Calu3 (cell line): ENCODE measurements at regions not wholly inside any gene's neighbourhood (a gene's known extent, or its start where the extent isn't known, plus 50 kb on each side); places are given as distances from the start of the nearest gene placed in this dataset.

Experiments
- BruUV-seq: library from RNA; stranded (reverse); fragments of 400-500 nt; replicated peaks from 2 replicates; lab custom pipeline; 2021; lab: Mats Ljungman, UMichigan
- CTCF ChIA-PET: fragments of 300-600 bp; sonication (Branson Sonifier 250); formaldehyde crosslinking; loops from one replicate; lab custom pipeline; 2022; ENCODE audit warnings: antibody characterized with exemption; lab: Charles Lee
- DNase-seq: peaks from one replicate; pipeline ENCODE4 v3.0.0; 2022
- H3K27ac Mint-ChIP-seq: one replicate; pipeline ENCODE4 v1.8.0; 2022; ENCODE audit warnings: mixed read lengths; ENCODE audit not compliant: unreplicated experiment
- H3K27me3 Mint-ChIP-seq: one replicate; pipeline ENCODE4 v1.8.0; 2022; ENCODE audit warnings: mixed read lengths; ENCODE audit not compliant: unreplicated experiment
- H3K36me3 Mint-ChIP-seq: one replicate; pipeline ENCODE4 v1.8.0; 2022; ENCODE audit warnings: mild to moderate bottlenecking, moderate library complexity, mixed read lengths; ENCODE audit not compliant: insufficient read depth, unreplicated experiment
- H3K4me1 Mint-ChIP-seq: one replicate; pipeline ENCODE4 v1.8.0; 2022; ENCODE audit warnings: mild to moderate bottlenecking, low read depth, mixed read lengths; ENCODE audit not compliant: unreplicated experiment
- H3K4me3 Mint-ChIP-seq: one replicate; pipeline ENCODE4 v1.8.0; 2022; ENCODE audit warnings: mild to moderate bottlenecking, low read depth, moderate library complexity, mixed read lengths; ENCODE audit not compliant: unreplicated experiment
- H3K9me3 Mint-ChIP-seq: one replicate; pipeline ENCODE4 v1.8.0; 2022; ENCODE audit warnings: low read depth, mixed read lengths; ENCODE audit not compliant: unreplicated experiment
- intact Hi-C: fragments of 100-400 bp; cut with micrococcal nuclease; formaldehyde crosslinking; loops from one replicate; pipeline ENCODE4 v1.10.0; 2022; ENCODE audit not compliant: unreplicated experiment
- TF ChIP-seq, protein P1 (sequence below): fragments of 200-600 bp; IDR thresholded peaks from one replicate; pipeline ENCODE4 v1.8.0; 2022; ENCODE audit warnings: antibody characterized with exemption; ENCODE audit not compliant: unreplicated experiment

DNA sequence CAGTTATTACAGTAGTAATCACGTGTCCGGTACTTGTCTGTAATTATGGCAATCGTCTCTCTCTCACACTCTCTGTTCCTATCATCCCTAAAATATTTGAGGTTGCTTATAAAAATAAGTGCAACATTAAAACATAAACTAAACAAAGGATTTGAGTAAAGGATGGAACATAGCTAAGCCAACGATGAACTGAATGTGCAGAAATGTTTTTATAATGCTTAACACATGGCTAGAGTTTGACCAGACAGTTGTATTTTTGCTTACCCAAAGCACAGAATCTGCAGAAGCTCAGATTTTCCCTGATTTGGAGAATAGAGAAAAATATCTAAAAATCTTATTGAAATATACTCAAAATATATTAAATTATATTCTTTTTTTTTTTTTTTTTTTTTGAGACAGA lies 1030.9 kb downstream of the NAALADL2 start:
- Mint-ChIP-seq H3K36me3 (no peaks in the 10 kb centered on the region), H3K4me1 (no peaks in the 10 kb centered on the region), H3K9me3 (no peaks in the 10 kb centered on the region), H3K27me3 (no peaks in the 10 kb centered on the region), H3K4me3 (no peak overlapping the region), H3K27ac (no peak overlapping the region)
- no peak for DNase-seq
- TF ChIP-seq, protein P1, sequence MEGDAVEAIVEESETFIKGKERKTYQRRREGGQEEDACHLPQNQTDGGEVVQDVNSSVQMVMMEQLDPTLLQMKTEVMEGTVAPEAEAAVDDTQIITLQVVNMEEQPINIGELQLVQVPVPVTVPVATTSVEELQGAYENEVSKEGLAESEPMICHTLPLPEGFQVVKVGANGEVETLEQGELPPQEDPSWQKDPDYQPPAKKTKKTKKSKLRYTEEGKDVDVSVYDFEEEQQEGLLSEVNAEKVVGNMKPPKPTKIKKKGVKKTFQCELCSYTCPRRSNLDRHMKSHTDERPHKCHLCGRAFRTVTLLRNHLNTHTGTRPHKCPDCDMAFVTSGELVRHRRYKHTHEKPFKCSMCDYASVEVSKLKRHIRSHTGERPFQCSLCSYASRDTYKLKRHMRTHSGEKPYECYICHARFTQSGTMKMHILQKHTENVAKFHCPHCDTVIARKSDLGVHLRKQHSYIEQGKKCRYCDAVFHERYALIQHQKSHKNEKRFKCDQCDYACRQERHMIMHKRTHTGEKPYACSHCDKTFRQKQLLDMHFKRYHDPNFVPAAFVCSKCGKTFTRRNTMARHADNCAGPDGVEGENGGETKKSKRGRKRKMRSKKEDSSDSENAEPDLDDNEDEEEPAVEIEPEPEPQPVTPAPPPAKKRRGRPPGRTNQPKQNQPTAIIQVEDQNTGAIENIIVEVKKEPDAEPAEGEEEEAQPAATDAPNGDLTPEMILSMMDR, result no peak
- no TSS peak for BruUV-seq
- CTCF ChIA-PET, result interaction anchor here (0.7 kb wide), 1 partner anchor 1019 kb away, joined by 5 read pairs; no protein-coding TSS in a partner anchor
- intact Hi-C loops, result no loop called here

DNA sequence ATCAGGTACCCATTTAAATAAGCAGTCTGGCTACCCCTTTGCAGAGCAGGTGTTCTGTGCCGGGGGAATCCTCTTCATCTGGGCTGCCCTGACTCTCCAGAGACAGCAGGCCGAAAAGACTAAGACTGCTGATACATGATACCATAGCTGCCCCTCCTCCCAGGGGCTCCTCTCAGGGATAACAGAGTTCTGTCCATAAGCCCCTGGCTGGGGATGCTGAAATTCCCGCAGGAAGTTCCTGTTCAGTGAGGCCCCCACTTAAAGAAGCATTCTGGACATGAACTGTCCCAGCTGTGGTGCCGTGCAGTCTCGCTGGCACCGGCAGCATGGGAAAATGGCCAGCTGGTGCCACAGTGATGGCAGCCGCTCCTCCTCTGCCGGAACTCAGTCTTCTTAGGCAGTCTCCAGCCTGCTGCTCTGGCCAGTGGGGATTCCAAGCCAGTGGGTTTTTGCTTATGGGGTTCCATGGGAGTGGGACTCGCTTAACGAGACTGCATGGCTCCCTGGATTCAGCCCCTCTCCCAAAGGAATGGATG lies 1026.2 kb downstream of the NAALADL2 start:
- intact Hi-C loops, result no loop called here
- DNase-seq, result no peak
- CTCF ChIA-PET, result no interaction called here
- Mint-ChIP-seq H3K9me3 (peaks cover 3% of the 10 kb centered on the region), H3K4me1 (no peaks in the 10 kb centered on the region), H3K4me3 (no peak overlapping the region), H3K27me3 (no peaks in the 10 kb centered on the region), H3K36me3 (no peaks in the 10 kb centered on the region), H3K27ac (no peak overlapping the region)
- TF ChIP-seq, protein P1, result no peak
- no TSS peak for BruUV-seq

DNA sequence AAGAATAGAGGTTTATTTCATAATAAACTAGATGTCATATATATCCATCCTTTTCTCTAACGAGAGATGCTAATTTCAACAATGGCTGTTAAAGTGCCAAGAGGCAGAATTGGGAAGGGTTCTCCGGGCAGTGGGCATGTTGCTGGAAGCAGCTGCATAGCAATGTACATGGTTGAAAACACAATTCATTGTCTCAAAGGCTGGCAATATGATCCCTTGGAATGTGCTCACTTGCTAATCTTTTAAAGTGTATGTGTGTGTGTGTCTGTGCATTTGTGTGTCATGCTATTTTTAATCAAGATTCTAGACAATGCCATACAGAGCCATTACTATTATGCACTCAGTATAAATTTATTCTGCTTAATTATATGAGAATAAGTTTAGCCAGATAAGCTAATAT lies 1020.3 kb downstream of the NAALADL2 start:
- no TSS peak for BruUV-seq
- H3K27me3 Mint-ChIP-seq, result no peaks in the 10 kb centered on the region

DNA sequence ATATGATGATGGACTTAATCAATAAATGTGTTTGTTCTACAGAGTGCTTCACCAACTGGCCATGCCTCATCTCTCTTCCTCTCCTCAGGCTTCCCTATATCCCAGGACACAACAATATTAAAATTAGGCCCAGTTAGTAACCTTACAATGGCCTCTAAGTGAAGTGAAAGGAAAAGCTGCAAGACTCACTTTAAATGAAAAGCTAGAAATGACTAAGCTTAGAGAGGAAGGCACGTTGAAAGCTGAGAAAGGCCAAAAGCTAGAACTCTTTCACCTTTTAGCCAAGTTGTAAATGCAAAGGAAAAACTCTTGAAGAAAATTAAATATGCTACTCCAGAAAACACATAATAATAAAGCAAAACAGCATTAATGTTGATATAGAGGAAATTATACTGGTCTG lies 1010.3 kb downstream of the NAALADL2 start:
- no TSS peak for BruUV-seq
- intact Hi-C loops, result no loop called here
- Mint-ChIP-seq H3K27me3 (no peaks in the 10 kb centered on the region), H3K4me3 (no peak overlapping the region), H3K4me1 (no peaks in the 10 kb centered on the region), H3K27ac (no peak overlapping the region), H3K9me3 (peaks cover 5% of the 10 kb centered on the region), H3K36me3 (no peaks in the 10 kb centered on the region)
- TF ChIP-seq, protein P1, result no peak
- CTCF ChIA-PET, result interaction anchor here (0.9 kb wide), 2 partner anchors 10 kb away, joined by 3 read pairs; no protein-coding TSS in a partner anchor
- DNase-seq, result no peak

More for the DNA sequence above, 1020.3 kb downstream of the NAALADL2 start:
- Mint-ChIP-seq H3K36me3 (no peaks in the 10 kb centered on the region), H3K9me3 (peaks cover 3% of the 10 kb centered on the region), H3K4me3 (no peak overlapping the region), H3K27ac (no peak overlapping the region), H3K4me1 (no peaks in the 10 kb centered on the region)
- TF ChIP-seq, protein P1, result no peak
- DNase-seq, result no peak
- CTCF ChIA-PET, result interaction anchor here (1.2 kb wide), 1 partner anchor 10 kb away, joined by 3 read pairs; no protein-coding TSS in a partner anchor
- intact Hi-C loops, result no loop called here
